GM12878 (cell line): ENCODE measurements at regions not wholly inside any gene's neighbourhood (a gene's known extent, or its start where the extent isn't known, plus 50 kb on each side); places are given as distances from the start of the nearest gene placed in this dataset.

ENCODE experiments used
- ATAC-seq: fragments of 200-7000 bp; cut with Tn5 transposase; 3 replicates; pipeline ENCODE4 v1.9.1; 2020; ENCODE audit warnings: mild to moderate bottlenecking, moderate library complexity
- BruUV-seq: library from RNA; stranded (reverse); fragments of 400-500 nt; replicated peaks from 2 replicates; lab custom pipeline; 2021; lab: Mats Ljungman, UMichigan
- CTCF ChIA-PET: fragments of 300-600 bp; sonication (Branson Sonifier 250); formaldehyde crosslinking; extraction: SDS; loops from one replicate; lab custom pipeline; 2021; ENCODE audit warnings: inconsistent platforms; lab: Yijun Ruan, JAX
- POLR2A ChIA-PET: fragments of 350-600 bp; formaldehyde crosslinking; extraction: SDS; loops from one replicate; lab custom pipeline; 2021; ENCODE audit warnings: inconsistent platforms; lab: Charles Lee
- RAD21 ChIA-PET: fragments of 300-600 bp; sonication (Branson Sonifier 250); formaldehyde crosslinking; loops from one replicate; lab custom pipeline; 2023; ENCODE audit warnings: antibody characterized with exemption; ENCODE audit not compliant: unreplicated experiment; lab: Charles Lee
- SMC1A ChIA-PET: fragments of 300-600 bp; sonication (Branson Sonifier 250); formaldehyde crosslinking; loops from one replicate; lab custom pipeline; 2023; ENCODE audit not compliant: unreplicated experiment, uncharacterized antibody; lab: Charles Lee
- DNase-seq: peaks from one replicate; pipeline ENCODE4 v3.0.0-alpha.2; 2011; ENCODE audit warnings: low read depth, low spot score
- FAIRE-seq: peaks from 3 replicates; lab custom pipeline; 2011; peaks lifted over from hg19 to GRCh38; lab: Jason Lieb, UNC
- H2AFZ ChIP-seq: 2 replicates; pipeline ENCODE4 v1.6.0; 2011; ENCODE audit warnings: low read depth, low read length, control low read depth; ENCODE audit not compliant: control insufficient read depth
- H3K27ac ChIP-seq: 2 replicates; pipeline ENCODE4 v1.5.1; 2011; ENCODE audit warnings: control low read depth; ENCODE audit not compliant: control insufficient read depth, insufficient read depth
- H3K27me3 ChIP-seq, 2 experiments: replicated peaks in 1 of 2; 2 replicates each; pipeline versions ENCODE4 v1.6.0 to v1.6.1; 2011; ENCODE audit warnings: low read length in 1 of 2; ENCODE audit not compliant: control insufficient read depth in 2 of 2, insufficient read depth in 2 of 2
- H3K36me3 ChIP-seq, 2 experiments: 2 replicates each; pipeline ENCODE4 v1.5.1; 2011; ENCODE audit warnings: low read length in 1 of 2; ENCODE audit not compliant: control insufficient read depth in 2 of 2, insufficient read depth in 2 of 2
- H3K4me1 ChIP-seq: 2 replicates; pipeline ENCODE4 v1.6.1; 2011; ENCODE audit warnings: mild to moderate bottlenecking, low read length, moderate library complexity, mixed read lengths; ENCODE audit not compliant: control insufficient read depth, insufficient read depth
- H3K4me2 ChIP-seq: 2 replicates; pipeline ENCODE4 v1.6.0; 2011; ENCODE audit warnings: control low read depth; ENCODE audit not compliant: control insufficient read depth, insufficient read depth
- H3K4me3 ChIP-seq: fragments of 200-600 bp; sonication (generic); 2 replicates; pipeline ENCODE4 v1.5.1; 2016
- H3K79me2 ChIP-seq: 2 replicates; pipeline ENCODE4 v1.6.0; 2011; ENCODE audit warnings: low read length; ENCODE audit not compliant: control insufficient read depth, insufficient read depth
- H3K9ac ChIP-seq: 2 replicates; pipeline ENCODE4 v1.8.0; 2011; ENCODE audit warnings: low read length, control low read depth, mixed read lengths; ENCODE audit not compliant: control insufficient read depth, insufficient read depth
- H3K9me3 ChIP-seq: replicated peaks from 3 replicates; pipeline ENCODE4 v1.5.1; 2011; ENCODE audit warnings: mild to moderate bottlenecking, low read length; ENCODE audit not compliant: control insufficient read depth, insufficient read depth
- H4K20me1 ChIP-seq: 2 replicates; pipeline ENCODE4 v1.6.0; 2011; ENCODE audit not compliant: control insufficient read depth, insufficient read depth
- ASH2L ChIP-seq: fragments of 300-600, 200-600 bp; sonication (generic); IDR thresholded peaks from 2 replicates; pipeline ENCODE4 v1.6.1; 2017; ENCODE audit warnings: low read depth, mild to moderate bottlenecking, borderline replicate concordance
- EZH2 ChIP-seq: IDR thresholded peaks from 2 replicates; pipeline ENCODE4 v1.6.1; 2012; ENCODE audit warnings: low read depth, mild to moderate bottlenecking, control low read depth, inconsistent platforms, low read length, borderline replicate concordance; ENCODE audit not compliant: control insufficient read depth
- HDGF ChIP-seq: fragments of 450-650 bp; IDR thresholded peaks from 2 replicates; pipeline ENCODE4 v1.6.1; 2016; ENCODE audit warnings: antibody characterized with exemption
- IKZF2 ChIP-seq, 2 experiments: fragments of 450-650 bp; IDR thresholded peaks; 2 replicates each; pipeline ENCODE4 v1.6.1; 2017; ENCODE audit warnings: mild to moderate bottlenecking in 2 of 2, moderate library complexity in 2 of 2
- MEF2B ChIP-seq: fragments of 450-650 bp; IDR thresholded peaks from 2 replicates; pipeline ENCODE4 v1.6.1; 2018; ENCODE audit warnings: mild to moderate bottlenecking, moderate library complexity; ENCODE audit not compliant: partially characterized antibody, poor library complexity, severe bottlenecking
- PAX8 ChIP-seq: fragments of 450-650 bp; IDR thresholded peaks from 2 replicates; pipeline ENCODE4 v1.6.1; 2017; ENCODE audit warnings: mild to moderate bottlenecking, moderate library complexity
- PRDM15 ChIP-seq: fragments of 450-650 bp; formaldehyde crosslinking; IDR thresholded peaks from 2 replicates; pipeline ENCODE4 v1.4.0; 2020; ENCODE audit warnings: mild to moderate bottlenecking, moderate library complexity
- RAD21 ChIP-seq: IDR thresholded peaks from 2 replicates; pipeline ENCODE4 v1.6.1; 2011; ENCODE audit warnings: mild to moderate bottlenecking, low read depth, low read length, moderate library complexity; ENCODE audit not compliant: insufficient read depth
- RELB ChIP-seq: fragments of 450-650 bp; IDR thresholded peaks from 2 replicates; pipeline ENCODE4 v1.6.1; 2017; ENCODE audit warnings: low read depth, mild to moderate bottlenecking, moderate library complexity
- SIX5 ChIP-seq: IDR thresholded peaks from 2 replicates; pipeline ENCODE4 v1.6.1; 2011; ENCODE audit warnings: mild to moderate bottlenecking, low read depth, low read length, moderate library complexity; ENCODE audit not compliant: severe bottlenecking
- SP1 ChIP-seq: IDR thresholded peaks from one replicate; pipeline ENCODE4 v1.6.1; 2011; ENCODE audit warnings: low read depth, low read length
- STAT1 ChIP-seq: fragments of 450-650 bp; conservative IDR thresholded peaks from 2 replicates; pipeline ENCODE4 v1.6.1; 2014; ENCODE audit warnings: antibody characterized with exemption, mild to moderate bottlenecking
- SUPT20H ChIP-seq: IDR thresholded peaks from 2 replicates; pipeline ENCODE4 v1.6.1; 2011; ENCODE audit warnings: low read depth, mild to moderate bottlenecking, low read length, moderate library complexity, borderline replicate concordance; ENCODE audit not compliant: control insufficient read depth
- WGBS: methylation state at CpG from one replicate; pipeline ENCODE4 v1.1.6; 2016; ENCODE audit warnings: low lambda C conversion rate; ENCODE audit not compliant: insufficient replicate concordance, insufficient coverage; ENCODE audit errors: missing lambda C conversion rate; 5-methylcytosine and 5-hydroxymethylcytosine counted together
- in situ Hi-C: fragments of 300-500 bp; cut with MboI; formaldehyde crosslinking; loops from 9 replicates; pipeline ENCODE4 v1.14.3; 2018; ENCODE audit warnings: mixed read lengths
- intact Hi-C: fragments of 100-400 bp; cut with micrococcal nuclease; formaldehyde crosslinking; loops from one replicate; pipeline ENCODE4 v1.14.2; 2022; ENCODE audit not compliant: unreplicated experiment
- TF ChIP-seq, protein P1 (sequence below): fragments of 450-650 bp; IDR thresholded peaks from 2 replicates; pipeline ENCODE4 v1.6.1; 2017; ENCODE audit warnings: mild to moderate bottlenecking, low read depth, inconsistent platforms; ENCODE audit not compliant: poor library complexity, severe bottlenecking

- Histone ChIP-seq H3K4me3 (no peak overlapping the region), H3K27me3 (no peaks in the 10 kb centered on the region), H3K4me1 (no peaks in the 10 kb centered on the region), H3K79me2 (no peaks in the 10 kb centered on the region), H3K9me3 (no peaks in the 10 kb centered on the region), H3K27ac (no peak overlapping the region), H3K9ac (no peak overlapping the region), H3K4me2 (no peak overlapping the region), H2AFZ (no peak overlapping the region), H3K36me3 (no peaks in the 10 kb centered on the region), H4K20me1 (no peaks in the 10 kb centered on the region)
- in situ Hi-C loops (no loop called here), intact Hi-C loops (no loop called here)
- ChIA-PET CTCF (interaction anchor here (1.4 kb wide), 1 partner anchor 19 kb away, joined by 3 read pairs; no protein-coding TSS in a partner anchor), RAD21 (no interaction called here), POLR2A (no interaction called here), SMC1A (interaction anchor here (0.7 kb wide), 1 partner anchor 206 kb away, joined by 3 read pairs; no protein-coding TSS in a partner anchor)
- DNase-seq (no peak), ATAC-seq (no peak), FAIRE-seq (no peak)
- no TSS peak for BruUV-seq
- 38% methylated on average over 7 of the region's 7 CpGs for WGBS
- TF ChIP-seq SIX5 (no peak), RAD21 (no peak), MEF2B (no peak), SP1 (no peak), SUPT20H (no peak), EZH2 (no peak), PRDM15 (CRISPR knock-in tag) (no peak), HDGF (no peak), STAT1 (no peak), RELB (no peak), ASH2L (no peak), PAX8 (no peak), IKZF2 (IDR thresholded peaks at IDR 0.05) (no peak)
- TF ChIP-seq, protein P1, sequence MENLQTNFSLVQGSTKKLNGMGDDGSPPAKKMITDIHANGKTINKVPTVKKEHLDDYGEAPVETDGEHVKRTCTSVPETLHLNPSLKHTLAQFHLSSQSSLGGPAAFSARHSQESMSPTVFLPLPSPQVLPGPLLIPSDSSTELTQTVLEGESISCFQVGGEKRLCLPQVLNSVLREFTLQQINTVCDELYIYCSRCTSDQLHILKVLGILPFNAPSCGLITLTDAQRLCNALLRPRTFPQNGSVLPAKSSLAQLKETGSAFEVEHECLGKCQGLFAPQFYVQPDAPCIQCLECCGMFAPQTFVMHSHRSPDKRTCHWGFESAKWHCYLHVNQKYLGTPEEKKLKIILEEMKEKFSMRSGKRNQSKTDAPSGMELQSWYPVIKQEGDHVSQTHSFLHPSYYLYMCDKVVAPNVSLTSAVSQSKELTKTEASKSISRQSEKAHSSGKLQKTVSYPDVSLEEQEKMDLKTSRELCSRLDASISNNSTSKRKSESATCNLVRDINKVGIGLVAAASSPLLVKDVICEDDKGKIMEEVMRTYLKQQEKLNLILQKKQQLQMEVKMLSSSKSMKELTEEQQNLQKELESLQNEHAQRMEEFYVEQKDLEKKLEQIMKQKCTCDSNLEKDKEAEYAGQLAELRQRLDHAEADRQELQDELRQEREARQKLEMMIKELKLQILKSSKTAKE: no peak
Measured at GRCh38 chr1:222240536-222241181, 307.2 kb downstream of the HHIPL2 start.
